Stimulated activated CD4-positive, alpha-beta T cell treated with anti-CD3 and anti-CD28 coated beads, Interleukin-1b, Interleukin-23, amount 100 ng/mL, for 48 hours (primary cell): ENCODE measurements at regions not wholly inside any gene's neighbourhood (a gene's known extent, or its start where the extent isn't known, plus 50 kb on each side); places are given as distances from the start of the nearest gene placed in this dataset.

ENCODE experiments used
- DNase-seq: peaks from one replicate; pipeline ENCODE4 v3.0.0-alpha.2; 2020

DNA sequence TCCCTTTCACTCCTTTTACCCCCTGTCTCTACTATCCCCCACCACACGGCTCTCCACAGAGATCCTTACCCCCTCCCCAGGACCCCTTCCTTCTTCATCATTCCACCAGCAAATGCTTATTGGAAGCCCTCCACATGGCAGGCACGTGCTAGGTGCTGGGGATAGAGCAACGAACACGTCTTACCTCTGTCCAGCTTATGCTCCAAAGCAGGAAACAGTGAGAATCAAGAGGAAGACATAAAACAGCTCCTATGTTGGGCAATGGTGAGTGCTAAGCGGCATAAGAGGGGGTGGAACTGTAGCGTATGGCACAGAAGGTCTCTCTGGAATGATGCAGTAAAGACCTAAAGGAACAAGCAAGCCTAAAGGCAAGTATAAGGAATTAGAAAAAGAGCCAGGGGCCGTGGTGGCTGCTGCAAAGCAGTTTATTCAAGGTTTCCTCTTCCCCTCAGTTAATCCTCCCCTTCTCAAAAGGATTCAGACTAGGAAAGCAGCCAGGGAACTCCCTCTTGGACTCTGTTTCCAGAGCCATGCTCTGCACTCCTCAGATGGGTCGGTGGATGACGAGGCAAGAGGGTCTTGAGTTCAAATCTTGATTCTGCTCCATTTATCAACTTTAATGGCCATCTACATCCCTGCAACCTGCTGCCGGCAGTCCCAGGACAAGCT, 289.4 kb downstream of the FOXO1 start:
- DNase-seq = no peak

DNA sequence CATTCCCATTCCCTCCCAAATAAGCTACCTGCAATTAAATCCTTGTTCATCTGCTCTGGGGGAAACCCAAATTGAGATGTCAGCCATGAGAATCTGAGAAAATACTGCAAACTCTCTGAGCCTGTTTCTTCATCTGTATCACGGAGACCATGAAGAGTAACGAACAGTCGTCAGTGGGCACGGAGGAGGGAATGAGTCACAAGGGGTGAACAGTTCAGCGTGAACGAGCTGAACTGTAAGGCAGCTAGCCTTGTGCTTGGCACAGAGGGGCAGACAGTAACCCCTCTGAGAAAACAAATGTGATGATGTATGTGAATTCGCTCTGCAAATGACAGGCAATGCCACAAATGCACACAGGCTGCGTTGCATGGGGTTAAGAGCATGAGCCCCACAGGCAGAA, 288.7 kb downstream of the FOXO1 start:
- peak; percentile 56 for DNase-seq

DNA sequence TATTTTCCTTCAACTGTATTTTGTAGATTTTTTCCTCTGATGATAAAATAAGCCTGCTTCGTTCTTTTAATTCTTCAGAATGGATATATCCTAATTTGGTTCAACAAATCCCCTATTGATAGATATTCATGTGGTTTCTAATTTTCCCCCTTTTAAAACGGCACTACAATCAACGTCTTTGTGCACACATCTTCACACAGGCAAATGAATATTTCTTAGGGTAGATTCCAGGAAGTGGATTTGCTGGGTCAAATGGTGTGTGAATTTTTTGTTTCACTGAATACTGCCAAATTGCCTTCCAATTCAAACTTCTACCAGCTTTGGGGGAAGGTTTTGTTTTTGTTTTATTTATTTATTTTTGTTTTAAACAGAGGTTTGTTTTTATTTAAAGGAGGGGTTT, 287.2 kb downstream of the FOXO1 start:
- no peak for DNase-seq

DNA sequence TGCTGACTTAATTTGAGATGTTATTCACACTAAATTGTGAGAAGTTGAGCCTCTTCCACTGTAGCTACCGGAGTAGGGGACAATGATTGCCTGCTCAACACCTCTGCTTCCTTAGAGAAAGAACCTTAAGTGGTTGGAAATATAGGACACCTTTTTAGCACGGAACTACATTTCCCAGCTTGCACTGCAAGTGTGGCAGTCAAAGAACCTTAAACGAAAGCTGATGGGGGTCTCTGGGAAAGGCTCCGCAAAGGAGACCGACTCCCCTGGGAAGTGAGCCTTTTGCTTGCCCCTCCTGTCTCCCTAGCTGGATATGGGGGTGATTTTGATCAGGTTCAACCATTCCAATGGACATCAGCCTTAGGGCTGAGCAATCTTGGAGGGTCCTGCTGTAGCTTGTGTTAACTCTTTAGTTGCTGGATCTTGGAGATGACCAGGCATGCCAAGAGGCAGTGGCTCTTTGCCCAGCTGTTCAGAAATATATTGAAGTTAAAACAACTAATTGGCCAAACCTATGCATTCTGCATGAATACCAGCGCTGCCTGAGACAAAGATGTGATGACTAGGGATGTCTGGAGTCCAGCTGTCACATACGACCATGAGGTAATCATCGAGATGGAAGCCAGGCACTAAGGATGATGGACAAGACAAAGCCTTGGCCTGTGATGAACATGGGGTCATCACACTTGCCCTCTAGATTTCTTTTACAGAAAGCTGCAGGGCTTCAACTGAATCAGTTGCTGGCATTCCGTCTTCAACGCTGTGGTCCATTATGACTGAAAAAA, 286.5 kb downstream of the FOXO1 start:
- no peak for DNase-seq

DNA sequence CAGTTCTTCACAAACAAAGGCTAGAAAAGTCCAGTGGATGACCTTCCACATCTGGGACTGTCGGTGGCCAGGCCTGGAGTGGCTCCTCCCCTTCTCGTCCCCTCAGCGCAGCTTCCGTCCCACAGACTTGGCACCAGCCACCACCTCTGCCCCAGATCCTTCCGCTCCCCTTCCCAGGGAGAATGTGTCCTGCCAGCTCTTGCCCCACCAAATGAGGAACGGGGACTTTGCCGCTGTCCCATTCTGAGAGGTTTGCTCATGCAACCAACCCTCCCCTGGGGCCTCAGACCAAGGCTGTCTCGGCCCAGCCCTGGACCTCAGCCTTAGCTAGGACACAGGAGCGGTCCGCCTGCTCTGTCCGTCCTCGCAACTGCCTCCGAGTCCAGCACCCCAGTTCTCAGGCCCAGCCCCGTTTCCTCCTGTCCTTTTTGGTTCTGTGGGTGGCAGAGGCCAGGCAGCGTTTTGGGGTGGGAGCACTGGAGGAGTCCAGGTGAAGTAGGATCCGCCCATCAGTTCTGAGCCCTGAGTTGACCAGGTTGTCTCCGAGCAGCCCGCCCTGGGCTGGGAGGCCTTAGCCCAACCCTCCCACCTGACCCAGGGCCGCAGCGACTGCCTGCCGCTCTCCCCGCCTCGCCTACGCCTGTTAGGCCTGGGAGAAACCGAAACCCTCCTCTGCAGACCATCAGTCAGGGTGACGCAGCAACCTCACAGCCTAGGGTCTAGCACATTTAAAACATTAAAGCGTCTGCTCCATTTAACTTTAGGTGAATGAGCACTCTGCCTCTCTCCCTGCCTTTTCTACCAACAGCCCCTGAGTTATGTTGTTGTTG, 284.3 kb downstream of the FOXO1 start:
- DNase-seq = no peak

DNA sequence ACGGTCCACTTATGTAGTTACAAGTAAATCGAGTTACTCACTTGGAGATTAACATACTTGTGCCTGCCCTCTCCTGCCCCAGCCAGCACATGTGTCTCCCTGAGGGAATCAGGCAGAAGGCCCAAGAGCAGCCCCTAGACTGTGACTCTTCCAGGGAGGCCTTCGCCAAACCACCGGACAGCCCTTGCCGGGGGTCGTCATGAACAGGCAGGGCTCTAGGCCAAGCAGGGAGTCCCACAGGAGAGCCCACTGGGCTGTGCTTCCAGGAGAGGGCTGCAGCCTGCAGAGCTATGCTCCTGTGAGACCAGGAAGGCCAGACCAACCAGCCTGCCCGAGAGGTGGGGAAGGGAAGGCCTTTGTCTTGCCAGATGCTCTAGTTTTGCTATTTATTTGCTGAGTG, 283.3 kb downstream of the FOXO1 start:
- no peak for DNase-seq

DNA sequence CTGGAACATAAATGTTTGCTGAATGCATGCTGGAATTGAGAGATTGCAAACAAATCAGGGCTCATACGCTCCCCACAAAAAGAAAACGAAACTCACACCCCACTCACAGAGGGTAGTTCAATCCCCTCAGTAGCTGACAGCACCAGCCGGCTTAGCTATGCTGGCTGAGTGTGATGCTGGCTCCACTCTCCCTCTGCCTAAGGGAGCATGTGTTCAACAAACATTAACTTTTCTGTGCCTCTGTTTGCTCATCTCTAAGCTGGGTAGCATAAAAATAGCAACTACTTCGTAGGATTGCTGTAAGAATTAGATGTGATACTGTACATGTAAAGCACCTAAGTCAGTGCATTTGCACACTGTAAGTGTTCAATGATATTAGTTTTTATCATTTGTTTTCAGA, 282.6 kb downstream of the FOXO1 start:
- no peak for DNase-seq

DNA sequence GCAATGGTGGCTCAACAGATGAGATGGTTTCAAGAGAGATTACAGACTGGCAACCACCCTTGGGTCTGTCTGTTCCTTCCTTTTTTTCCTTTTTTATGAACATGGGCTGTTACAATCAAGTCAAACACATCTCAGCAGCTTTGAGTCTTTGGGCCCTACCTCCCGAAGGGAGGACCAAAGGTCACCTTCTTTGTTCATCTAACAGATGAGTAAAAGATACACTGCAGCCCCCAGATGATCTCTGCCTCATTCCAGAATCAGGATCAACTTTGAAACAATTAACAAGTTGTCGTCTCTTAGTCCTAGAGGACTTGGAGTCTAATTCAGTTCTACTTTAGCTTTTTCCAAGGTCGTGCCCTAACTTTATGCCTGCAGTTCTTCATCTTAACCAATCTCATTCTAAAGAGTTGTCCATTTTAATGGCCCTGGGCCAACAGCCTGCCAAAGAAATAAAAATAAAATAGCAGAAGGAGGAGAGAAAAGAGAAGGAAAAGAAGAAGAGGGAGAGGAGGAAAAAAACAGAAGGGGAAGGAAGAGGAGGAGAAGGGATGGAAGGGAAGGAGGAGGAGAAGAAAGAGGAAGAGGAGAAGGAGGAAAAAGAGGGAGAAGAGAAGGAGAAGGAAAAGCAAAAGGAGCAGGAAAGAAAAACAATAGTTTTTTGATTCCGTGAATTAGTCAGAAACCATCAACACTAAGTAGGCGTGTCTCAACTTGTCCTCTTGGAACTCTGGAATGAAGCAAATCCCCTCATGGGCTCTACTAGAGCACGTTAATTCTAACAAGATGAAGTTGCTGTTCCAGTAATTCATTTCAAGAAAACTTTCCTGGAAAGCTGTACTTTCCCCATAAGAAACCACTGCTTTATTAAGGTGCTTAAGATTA, 281.2 kb downstream of the FOXO1 start:
- DNase-seq = no peak

DNA sequence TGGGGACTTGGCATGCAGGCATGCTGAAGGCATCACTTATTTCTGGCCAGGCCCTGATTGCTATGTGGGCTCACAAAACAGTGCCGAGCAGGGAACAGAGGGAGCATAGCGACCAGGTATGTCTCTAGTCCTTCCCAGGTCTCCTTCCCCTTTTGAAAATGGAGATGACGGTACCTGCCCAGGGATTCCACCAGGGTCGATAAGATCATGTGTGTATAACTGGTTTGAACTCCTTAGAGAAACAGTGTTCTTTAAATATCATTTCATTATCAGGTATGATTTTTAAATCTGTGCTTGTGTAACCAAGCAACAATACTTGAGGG, 280.6 kb downstream of the FOXO1 start:
- no peak for DNase-seq

DNA sequence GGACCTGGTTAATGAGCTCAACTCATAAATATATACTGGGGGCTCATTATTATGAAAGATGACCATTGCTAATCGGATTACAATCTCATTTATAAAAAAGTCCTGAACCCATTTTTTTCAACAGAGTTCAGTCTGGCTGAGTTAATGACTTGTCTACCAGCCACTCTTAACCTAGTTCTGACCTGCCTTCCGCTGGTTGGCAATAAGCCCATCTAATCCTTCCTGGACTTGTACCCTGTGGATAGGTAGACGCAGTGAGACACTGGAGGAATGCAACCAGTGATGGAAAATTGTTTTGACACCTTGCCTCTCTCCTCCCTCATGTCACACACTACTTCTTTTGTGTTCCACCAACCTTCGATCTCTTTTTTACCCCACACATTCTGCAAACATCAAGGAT, 279.9 kb downstream of the FOXO1 start:
- no peak for DNase-seq

DNA sequence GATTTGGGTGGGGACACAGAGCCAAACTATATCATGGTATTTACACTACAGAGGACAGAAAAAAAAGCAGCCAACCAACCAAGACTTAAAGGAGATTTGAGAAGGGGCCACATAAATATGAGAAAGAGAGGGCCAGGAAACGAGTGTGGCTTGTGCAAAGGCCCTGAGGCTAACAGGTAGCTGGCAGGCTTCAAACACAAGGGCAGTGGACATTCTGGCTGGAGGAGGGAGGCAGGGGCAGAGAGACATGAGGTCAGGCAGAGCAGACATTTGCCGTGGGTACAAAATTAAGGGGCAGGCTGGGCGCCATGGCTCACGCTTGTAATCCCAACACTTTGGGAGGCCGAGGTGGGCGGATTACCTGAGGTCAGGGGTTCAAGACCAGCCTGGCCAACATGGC, 278.7 kb downstream of the FOXO1 start:
- no peak for DNase-seq

DNA sequence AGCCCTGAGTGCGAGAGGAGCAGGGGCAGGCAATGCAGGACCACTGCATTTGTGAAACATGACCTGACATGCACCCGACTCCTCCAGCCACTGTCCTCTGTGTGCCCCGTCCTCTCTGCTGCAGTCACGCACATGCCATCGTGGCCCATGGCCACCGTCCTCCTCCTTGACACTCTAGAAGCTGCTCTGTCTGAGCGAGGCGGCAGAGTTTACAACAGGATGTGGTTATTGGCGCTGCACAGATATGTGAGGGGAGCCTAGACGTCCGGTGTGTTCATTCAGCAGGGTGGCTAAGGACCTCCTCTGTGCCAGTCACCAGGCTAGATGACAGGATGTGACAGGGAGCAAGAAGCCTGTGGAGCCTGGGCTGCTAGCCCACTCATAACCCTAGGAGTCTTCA, 277.8 kb downstream of the FOXO1 start:
- peak; percentile 88 for DNase-seq

DNA sequence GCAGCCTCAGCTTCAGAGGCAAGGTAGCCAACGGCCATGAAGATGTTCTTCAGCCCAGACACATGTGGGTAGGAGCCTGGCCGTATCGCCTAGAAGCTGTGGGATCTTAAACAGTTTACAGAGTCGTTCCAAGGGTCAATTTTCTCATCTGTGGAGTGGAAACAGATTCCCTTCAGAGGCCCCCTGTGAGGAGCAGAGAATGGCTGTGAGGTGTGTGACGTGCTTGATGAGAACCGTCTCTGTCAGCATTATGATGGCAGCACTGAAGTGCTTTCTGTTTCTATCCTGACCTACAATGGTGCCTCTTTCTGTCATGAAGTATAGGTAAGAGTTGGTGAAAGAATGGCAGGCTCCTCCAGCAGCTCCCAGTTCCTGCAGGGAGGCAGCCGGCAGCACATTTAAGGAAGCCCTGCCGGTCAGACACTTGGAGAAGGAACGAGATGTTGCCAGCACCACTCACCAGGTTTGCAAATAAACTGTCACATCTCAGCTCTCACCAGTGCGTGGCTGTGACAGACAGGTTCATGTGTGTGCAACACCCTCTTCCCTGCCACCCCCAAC, 277.3 kb downstream of the FOXO1 start:
- peak; percentile 57 for DNase-seq

DNA sequence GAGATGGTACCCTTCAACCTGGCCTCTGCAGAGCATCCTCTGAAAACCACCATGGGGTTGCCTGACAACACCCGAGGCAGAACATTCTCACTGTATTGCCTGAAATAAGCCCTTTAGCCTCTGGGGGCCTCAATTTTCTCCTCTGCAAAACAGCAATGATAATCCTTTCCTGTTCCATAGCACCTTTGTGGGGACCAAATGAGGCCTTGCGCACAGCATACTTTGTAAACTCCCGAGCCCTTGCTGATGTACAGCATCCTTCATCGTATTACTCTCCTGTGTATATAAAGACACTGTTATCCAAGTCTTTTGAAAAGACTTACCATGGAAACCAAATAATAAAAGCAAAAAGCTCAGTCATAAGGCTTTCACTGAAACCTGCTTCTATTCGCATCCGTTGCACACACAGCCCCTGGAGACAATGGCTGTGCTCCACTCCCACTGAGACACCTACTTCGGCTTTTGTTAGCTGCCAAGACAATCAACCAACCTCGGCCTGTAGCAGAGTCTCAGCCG, 276.0 kb downstream of the FOXO1 start:
- no peak for DNase-seq

DNA sequence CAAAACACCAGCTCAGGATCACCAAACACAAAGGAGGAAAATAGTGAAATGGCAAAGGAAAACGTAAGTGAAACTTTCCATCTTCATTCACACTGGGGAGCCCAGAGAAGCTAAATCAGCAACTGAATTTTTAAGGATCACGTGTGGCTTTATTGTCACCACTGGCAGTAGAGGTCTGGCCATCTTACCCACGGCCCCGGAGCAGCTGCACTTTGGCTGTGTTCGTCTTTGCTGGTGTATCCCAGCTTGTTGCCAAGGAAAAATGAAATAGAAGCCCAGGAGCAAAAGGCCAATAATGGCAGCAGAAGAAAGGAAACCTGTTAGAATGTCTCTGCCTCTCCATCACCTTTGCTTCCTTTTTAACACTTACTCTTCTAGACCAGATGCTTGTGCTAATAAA, 274.7 kb downstream of the FOXO1 start:
- no peak for DNase-seq

DNA sequence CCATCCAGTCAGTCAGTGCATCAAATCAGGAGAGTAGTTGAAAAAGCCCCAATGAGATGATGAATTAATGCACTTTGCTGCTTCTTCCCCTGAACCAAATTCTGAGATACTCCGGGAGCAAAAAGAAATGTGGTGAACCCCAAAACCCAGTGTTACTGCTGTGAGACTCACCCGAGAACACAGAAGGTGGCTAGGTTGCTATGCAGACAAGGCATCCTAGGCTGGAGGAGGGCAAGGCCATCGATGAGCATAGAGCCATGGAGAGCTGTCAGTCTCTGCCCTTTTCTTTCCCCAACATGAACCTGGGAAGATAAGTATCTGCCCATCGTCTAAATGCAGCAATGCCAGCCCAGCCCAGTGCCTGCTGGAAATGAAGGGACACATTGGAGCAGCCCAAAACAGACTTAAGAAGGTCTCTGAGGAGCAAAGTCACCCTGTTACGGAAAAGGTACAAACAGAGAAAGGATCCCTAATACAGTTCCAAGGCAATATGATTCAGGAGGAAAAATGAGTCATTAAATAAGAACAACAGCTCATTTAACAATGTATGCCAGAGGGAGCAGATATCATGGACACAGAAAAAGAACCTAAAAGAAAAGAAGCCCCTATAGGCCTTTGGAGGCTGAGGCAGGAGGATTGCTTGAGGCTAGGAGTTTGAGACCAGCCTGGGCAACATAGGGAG, 272.0 kb downstream of the FOXO1 start:
- DNase-seq = no peak

DNA sequence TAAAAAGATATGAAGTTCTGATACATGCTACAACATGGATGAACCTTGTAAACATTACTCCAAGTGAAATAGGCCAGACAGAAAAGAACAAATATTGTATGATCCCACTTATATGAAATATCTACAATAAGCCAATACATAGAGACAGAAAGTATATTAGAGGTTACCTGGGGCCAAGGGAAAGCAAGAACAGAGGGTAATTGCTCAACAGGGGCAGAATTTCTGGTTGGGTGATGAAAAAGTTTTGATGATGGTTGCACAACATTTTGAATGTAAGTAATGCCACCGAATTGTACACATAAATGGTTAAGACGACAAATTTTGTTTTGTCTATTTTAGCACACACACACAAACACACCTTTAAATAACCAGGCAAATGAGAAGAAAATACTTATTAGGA, 268.4 kb downstream of the FOXO1 start:
- no peak for DNase-seq

DNA sequence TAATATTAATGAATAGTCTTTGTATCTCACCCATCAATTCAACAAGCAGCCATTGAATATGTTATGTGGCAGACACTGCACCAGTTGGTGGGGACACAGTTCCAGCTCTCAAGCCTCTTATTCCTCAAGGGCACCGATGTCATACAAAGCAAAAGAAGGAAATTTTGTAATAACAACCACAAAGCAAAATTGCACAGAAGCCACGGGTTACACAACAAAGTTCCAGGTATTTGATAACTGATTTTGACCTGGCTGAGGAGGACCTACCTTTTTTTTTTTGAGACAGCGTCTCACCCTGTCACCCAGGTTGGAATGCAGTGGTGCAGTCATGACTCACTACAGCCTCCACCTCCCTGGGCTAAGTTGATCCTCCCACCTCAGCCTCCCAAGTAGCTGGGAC, 266.7 kb downstream of the FOXO1 start:
- DNase-seq = no peak

DNA sequence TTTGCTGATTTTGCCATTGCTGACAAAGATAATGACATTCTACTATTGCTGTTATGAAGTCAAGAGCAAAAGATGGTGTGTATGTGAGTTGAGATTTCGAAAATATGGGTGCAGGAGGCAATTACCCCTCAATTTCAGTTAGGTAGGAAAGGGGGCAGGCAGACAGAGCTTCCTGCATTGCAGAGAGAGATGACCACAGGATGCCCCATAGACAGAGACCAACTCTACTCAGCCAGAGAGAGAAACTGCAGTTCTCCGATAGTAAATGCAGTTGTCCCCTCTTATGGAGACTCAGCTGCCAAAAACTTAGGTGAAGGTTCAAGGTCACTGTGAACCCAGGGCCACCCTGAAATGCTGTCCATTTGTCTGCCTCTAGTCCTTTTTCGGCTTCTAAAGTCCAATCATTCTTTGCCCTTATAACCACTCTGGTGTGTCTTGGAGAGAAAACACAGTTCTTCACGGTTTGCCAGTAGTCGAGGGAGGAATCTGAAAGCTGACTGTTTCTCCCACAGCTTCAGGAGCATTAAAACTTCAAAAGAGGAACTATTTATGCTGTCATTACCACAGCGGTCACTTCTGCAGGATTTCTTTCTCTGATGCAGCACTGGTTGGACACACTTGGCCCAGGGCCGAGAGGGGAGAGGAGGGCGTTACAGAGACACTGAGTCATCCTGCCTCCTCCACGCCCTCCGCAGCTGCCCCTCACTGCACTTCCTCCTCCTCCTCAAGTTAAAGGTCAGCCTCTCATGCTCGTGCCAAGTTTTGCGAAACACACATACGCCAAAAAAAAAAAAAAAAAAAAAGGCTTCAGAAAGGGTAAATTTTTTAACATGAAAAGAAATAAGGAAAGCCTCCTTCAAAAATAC, 264.3 kb downstream of the FOXO1 start:
- DNase-seq = peak; percentile 34

DNA sequence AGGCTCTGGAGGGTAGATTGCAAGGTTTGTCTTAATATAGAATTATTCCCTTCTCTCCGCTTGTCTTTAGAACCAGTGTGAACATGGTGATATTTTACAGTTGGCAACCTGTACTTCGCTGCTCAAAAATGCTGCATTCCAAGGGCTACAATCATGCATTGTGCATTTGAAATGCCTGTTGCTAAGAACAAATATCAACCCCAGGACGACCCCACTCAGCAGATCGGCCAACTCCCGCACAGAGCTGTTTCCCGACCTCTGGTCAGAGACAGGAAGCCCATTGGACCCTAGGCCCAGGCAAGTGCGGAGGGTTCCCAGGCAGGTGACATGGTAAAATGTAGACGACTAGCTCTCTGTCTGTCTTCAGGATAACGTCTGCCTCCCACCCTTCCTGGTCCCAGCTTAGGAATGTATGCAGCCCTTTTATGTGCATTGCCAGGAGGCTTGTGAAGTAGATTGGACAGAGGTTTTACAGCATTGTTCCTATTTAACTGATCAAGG, 263.5 kb downstream of the FOXO1 start:
- DNase-seq = no peak
